Fibroblast of the conjunctiva (primary cell): ENCODE measurements at regions not wholly inside any gene's neighbourhood (a gene's known extent, or its start where the extent isn't known, plus 50 kb on each side); places are given as distances from the start of the nearest gene placed in this dataset.
"Not testable (repeated sequence)": the region's sequence is repeated elsewhere in the genome, so short reads cannot be mapped to it uniquely, and the experiment has no call there.

Source experiments
- DNase-seq: peaks from one replicate; pipeline ENCODE4 v3.0.0-alpha.2; 2010; ENCODE audit warnings: low read depth

- DNase-seq, result no peak
Observed at GRCh38 chr6:103578115-103578514, 1281.6 kb downstream of the HACE1 start.

- no peak for DNase-seq
Observed at GRCh38 chr6:103570431-103570830, 1289.3 kb downstream of the HACE1 start.

GRCh38 chr6:103554911-103555310 lies 1304.8 kb downstream of the HACE1 start:
- no peak for DNase-seq

- DNase-seq, result no peak
Observed at GRCh38 chr6:103538381-103538780, 1321.3 kb downstream of the HACE1 start.

GRCh38 chr6:103534814-103535213 lies 1324.9 kb downstream of the HACE1 start:
- no peak for DNase-seq

- DNase-seq, result no peak
Observed at GRCh38 chr6:103534095-103534494, 1325.6 kb downstream of the HACE1 start.

- DNase-seq, result no peak
Observed at GRCh38 chr6:103522045-103522444, 1337.7 kb downstream of the HACE1 start.

- DNase-seq, result no peak
Observed at GRCh38 chr6:103516336-103516735, 1343.4 kb downstream of the HACE1 start.

GRCh38 chr6:103507052-103507451 lies 1352.7 kb downstream of the HACE1 start:
- DNase-seq, result no peak

- no peak for DNase-seq
Observed at GRCh38 chr6:103505155-103505518, 1354.6 kb downstream of the HACE1 start.

- DNase-seq, result no peak
Observed at GRCh38 chr6:103504501-103505154, 1355.1 kb downstream of the HACE1 start.

- not testable (repeated sequence) for DNase-seq
Observed at GRCh38 chr6:103496588-103496987, 1363.1 kb downstream of the HACE1 start.

- DNase-seq, result no peak
Observed at GRCh38 chr6:103456652-103457051, 1403.1 kb downstream of the HACE1 start.

- no peak for DNase-seq
Observed at GRCh38 chr6:103455275-103455674, 1404.4 kb downstream of the HACE1 start.

- no peak for DNase-seq
Observed at GRCh38 chr6:103409475-103409874, 1450.2 kb downstream of the HACE1 start.

- no peak for DNase-seq
Observed at GRCh38 chr6:103405321-103405720, 1454.4 kb downstream of the HACE1 start.

- DNase-seq, result no peak
Observed at GRCh38 chr6:103404799-103405198, 1454.9 kb downstream of the HACE1 start.

- DNase-seq, result no peak
Observed at GRCh38 chr6:103396768-103397167, 1463.0 kb downstream of the HACE1 start.

GRCh38 chr6:103379272-103379671 lies 1480.4 kb downstream of the HACE1 start:
- no peak for DNase-seq

- DNase-seq, result no peak
Observed at GRCh38 chr6:103367212-103367611, 1492.5 kb downstream of the HACE1 start.

- no peak for DNase-seq
Observed at GRCh38 chr6:103356531-103356930, 1503.2 kb downstream of the HACE1 start.

GRCh38 chr6:103344554-103345163 lies 1515.1 kb downstream of the HACE1 start:
- no peak for DNase-seq

- DNase-seq, result no peak
Observed at GRCh38 chr6:103335412-103335811, 1524.3 kb downstream of the HACE1 start.
